Esophagus squamous epithelium (tissue), 5 donors: ENCODE measurements at regions not wholly inside any gene's neighbourhood (a gene's known extent, or its start where the extent isn't known, plus 50 kb on each side); places are given as distances from the start of the nearest gene placed in this dataset.

Source experiments
- DNase-seq: peaks from one replicate; lab custom pipeline; 2025; lab: John Stamatoyannopoulos, UW
- H3K27ac ChIP-seq, 4 donors: fragments of 200-600 bp; sonication (generic); one replicate each; pipeline ENCODE4 v1.5.1; 2016 to 2019; ENCODE audit warnings: mild to moderate bottlenecking in 1 of 4
- H3K27me3 ChIP-seq, 4 donors: fragments of 200-600 bp; sonication (generic); 1 replicate in 3 of 4; 2 replicates in 1 of 4; pipeline versions ENCODE4 v1.5.1 to v1.6.0; 2017 to 2021; ENCODE audit warnings: antibody characterized with exemption in 1 of 4
- H3K36me3 ChIP-seq, 3 donors: fragments of 200-600 bp; sonication (generic); one replicate each; pipeline ENCODE4 v1.5.1; 2016 to 2019
- H3K4me1 ChIP-seq, 3 donors: fragments of 200-600 bp; sonication (generic); one replicate each; pipeline ENCODE4 v1.5.1; 2017 to 2019
- H3K4me3 ChIP-seq, 4 donors: fragments of 200-600 bp; sonication (generic); 1 replicate in 3 of 4; 2 replicates in 1 of 4; pipeline ENCODE4 v1.5.1; 2016 to 2019; ENCODE audit warnings: mild to moderate bottlenecking in 2 of 4, moderate library complexity in 1 of 4
- H3K9me3 ChIP-seq, 3 donors: fragments of 200-600 bp; sonication (generic); one replicate each; pipeline ENCODE4 v1.5.1; 2016 to 2019
- POLR2A ChIP-seq, 4 donors: fragments of 450-650 bp; IDR thresholded peaks; one replicate each; pipeline ENCODE4 v1.6.1; 2017; ENCODE audit warnings: antibody characterized with exemption in 4 of 4, mild to moderate bottlenecking in 4 of 4, moderate library complexity in 3 of 4
- WGBS, 2 donors: methylation state at CpG; one replicate each; pipeline ENCODE4 v1.1.5; 2018; 5-methylcytosine and 5-hydroxymethylcytosine counted together
- intact Hi-C: fragments of 100-400 bp; cut with DNase I; formaldehyde crosslinking; loops from one replicate; pipeline ENCODE4 v1.15.0; 2022
- TF ChIP-seq, protein P1 (sequence below), 6 experiments: fragments of 450-650 bp in 4 of 6; fragments of 200-600 bp in 2 of 6; sonication (generic) in 2 of 6; IDR thresholded peaks; one replicate each; pipeline ENCODE4 v1.5.1; 2016 to 2019; ENCODE audit warnings: antibody characterized with exemption in 6 of 6, mild to moderate bottlenecking in 4 of 6, moderate library complexity in 4 of 6
- donor health status: DM: yes; HTN: yes; CAD: no.

DNA sequence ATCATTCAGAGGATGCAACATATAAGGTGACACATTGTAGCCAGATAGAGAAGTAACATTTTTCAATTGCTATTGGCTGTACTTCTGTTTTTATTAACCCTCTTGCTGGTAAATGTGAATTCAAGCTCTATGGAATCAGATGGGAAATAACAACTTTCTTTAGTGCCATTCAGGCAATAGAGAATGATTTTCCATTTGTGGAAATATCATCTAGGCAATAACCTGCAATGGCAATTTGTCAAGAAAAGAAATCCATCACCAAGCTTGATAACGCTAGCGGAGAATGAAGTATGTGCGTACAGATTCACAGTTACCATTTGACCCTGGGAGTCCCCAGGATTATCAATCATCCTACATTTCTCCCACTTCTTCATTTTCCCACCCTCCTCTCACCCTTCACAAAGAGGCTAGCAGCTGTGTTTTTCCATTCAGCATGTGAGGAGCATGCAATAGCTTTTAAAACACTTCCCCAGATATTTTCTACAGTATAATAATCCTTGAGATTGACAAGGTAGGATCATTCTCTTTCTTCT, 569.7 kb upstream of the KLF12 start:
- Histone ChIP-seq H3K4me1 (no peaks in the 10 kb centered on the region), H3K9me3 (no peaks in the 10 kb centered on the region), H3K27me3 (no peaks in the 10 kb centered on the region), H3K36me3 (no peaks in the 10 kb centered on the region), H3K27ac (no peak overlapping the region), H3K4me3 (no peak overlapping the region)
- no peak for DNase-seq
- intact Hi-C loops: no loop called here
- 85 to 95% methylated on average over 3 of the region's 3 CpGs for WGBS, 2 donors
- TF ChIP-seq, protein P1, sequence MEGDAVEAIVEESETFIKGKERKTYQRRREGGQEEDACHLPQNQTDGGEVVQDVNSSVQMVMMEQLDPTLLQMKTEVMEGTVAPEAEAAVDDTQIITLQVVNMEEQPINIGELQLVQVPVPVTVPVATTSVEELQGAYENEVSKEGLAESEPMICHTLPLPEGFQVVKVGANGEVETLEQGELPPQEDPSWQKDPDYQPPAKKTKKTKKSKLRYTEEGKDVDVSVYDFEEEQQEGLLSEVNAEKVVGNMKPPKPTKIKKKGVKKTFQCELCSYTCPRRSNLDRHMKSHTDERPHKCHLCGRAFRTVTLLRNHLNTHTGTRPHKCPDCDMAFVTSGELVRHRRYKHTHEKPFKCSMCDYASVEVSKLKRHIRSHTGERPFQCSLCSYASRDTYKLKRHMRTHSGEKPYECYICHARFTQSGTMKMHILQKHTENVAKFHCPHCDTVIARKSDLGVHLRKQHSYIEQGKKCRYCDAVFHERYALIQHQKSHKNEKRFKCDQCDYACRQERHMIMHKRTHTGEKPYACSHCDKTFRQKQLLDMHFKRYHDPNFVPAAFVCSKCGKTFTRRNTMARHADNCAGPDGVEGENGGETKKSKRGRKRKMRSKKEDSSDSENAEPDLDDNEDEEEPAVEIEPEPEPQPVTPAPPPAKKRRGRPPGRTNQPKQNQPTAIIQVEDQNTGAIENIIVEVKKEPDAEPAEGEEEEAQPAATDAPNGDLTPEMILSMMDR (IDR thresholded peaks at IDR 0.05): no peak
- no peak for TF ChIP-seq POLR2A (IDR thresholded peaks at IDR 0.05)

DNA sequence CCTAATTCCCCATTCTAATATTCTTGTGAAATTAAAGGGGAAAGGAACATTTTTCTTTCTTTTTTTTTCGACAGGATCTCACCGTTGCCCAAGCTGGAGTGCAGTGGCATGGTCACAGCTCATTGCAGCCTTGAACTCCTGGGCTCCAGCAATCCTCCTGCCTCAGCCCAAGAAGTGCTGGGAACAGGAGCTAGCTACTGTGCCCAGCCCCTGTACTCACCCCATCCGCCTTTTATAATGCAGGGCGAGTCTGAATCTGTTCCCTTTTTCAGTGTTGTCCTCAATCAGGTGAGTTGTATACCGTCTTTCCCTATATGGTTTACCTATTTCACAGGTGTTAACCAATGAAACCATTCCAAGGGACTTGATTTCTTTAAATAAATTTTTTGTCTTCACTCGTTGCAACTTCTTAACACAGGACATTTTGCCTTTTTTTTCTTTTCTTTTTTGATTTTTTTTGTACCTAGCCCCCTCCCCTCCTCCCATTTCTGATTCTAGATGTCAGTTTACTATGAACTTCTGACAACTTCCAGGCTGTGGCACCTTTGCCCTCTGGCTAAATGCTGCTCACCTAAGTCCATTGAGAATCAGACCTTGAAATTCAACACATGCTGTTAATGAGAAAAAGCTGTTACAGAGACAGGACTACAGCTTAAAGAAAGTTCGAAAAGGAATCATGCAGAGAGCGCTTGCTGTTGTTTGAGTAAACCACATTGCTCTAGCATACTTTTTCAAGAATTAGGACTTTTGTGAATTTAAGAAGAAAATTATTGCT, 562.1 kb upstream of the KLF12 start:
- 58 to 68% methylated on average over 6 to 7 of the region's 8 CpGs for WGBS, 2 donors
- no peak overlapping the region for H3K4me3 ChIP-seq
- no peak overlapping the region for H3K27ac ChIP-seq
- intact Hi-C loops: no loop called here
- H3K36me3 ChIP-seq: no peaks in the 10 kb centered on the region
- no peaks in the 10 kb centered on the region for H3K4me1 ChIP-seq
- H3K27me3 ChIP-seq: no peaks in the 10 kb centered on the region
- H3K9me3 ChIP-seq: no peaks in the 10 kb centered on the region
- TF ChIP-seq POLR2A (IDR thresholded peaks at IDR 0.05): no peak
- TF ChIP-seq, protein P1 (IDR thresholded peaks at IDR 0.05): no peak
- DNase-seq: no peak

DNA sequence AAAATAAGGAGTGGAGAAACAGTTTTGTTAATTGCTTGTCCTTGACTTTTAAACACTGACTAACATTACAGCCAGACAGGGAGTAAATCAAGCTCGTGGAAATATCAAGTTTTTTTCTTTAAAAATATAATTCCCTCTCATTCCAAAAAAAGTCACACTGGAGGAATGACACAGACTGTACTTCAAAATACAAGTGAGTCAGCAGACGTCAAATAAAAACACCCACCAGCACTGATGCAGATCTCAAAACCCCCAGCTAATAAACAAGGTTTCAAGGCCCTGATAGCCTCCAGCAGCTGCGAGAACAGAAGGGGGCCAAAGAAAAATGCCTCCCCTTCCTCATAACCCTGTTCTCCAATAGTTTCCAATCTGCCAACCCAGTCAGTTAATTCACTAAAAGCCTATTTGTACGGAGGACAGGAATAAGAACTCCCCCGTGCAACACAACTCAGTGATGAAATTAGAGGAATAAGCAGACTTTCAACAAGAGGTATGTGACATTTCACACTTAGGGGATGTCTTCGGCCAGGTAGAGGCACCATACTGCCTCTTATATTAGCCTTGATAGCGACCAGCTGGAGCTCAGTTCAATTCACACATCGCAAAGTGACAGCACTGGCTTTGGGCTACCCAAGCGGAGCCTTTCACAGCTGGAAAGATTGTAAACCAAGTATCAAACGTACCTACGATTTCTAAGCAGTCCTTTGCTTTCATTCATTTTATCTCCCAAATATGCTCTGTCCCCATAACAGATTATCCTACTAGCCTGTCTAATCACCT, 561.0 kb upstream of the KLF12 start:
- WGBS, 2 donors: 55 to 57% methylated on average over 9 to 11 of the region's 11 CpGs
- H3K4me3 ChIP-seq: no peak overlapping the region
- no peaks in the 10 kb centered on the region for H3K27me3 ChIP-seq
- H3K9me3 ChIP-seq: no peaks in the 10 kb centered on the region
- H3K27ac ChIP-seq: no peak overlapping the region
- no peak for DNase-seq
- intact Hi-C loops: no loop called here
- H3K4me1 ChIP-seq: no peaks in the 10 kb centered on the region
- H3K36me3 ChIP-seq: no peaks in the 10 kb centered on the region
- TF ChIP-seq POLR2A (IDR thresholded peaks at IDR 0.05): no peak
- TF ChIP-seq, protein P1 (IDR thresholded peaks at IDR 0.05): no peak

DNA sequence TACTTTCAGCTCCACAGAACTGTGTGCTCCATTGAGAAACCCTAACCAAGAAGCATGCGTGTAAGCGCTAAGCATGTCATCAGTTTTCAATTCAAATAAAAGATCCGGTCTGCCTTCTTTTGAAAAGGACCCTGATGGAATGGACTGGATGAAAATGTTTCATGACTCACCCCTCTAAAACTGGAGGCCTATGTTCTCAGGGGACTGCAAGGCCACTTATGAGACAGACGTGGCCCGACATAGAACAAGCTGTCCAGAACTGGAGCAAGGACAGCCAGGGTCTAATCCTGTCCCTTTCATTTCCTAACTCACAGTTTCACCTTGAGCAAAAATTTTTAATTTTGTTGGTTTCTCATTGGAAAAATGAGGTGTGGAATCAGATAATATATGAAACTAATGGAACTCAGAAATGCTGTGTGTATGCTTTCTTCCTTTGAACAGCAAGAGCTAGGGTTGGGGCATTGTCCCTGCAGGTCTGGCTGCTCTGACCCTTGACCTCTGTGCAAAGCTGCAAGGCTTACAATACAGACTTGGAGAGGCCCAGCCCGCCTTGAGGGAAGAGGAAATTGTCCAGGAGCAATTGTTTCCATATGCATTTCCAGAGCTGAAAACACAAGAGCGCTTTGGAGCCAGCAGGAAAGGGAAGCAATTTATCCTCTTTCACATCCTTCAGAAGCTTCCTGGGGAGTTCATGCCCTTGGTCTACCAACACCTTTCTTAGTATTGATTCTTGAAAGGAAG, 553.4 kb upstream of the KLF12 start:
- 65 to 69% methylated on average over 7 of the region's 7 CpGs for WGBS, 2 donors
- H3K9me3 ChIP-seq: no peaks in the 10 kb centered on the region
- TF ChIP-seq, protein P1 (IDR thresholded peaks at IDR 0.05): no peak
- TF ChIP-seq POLR2A (IDR thresholded peaks at IDR 0.05): no peak
- no peak for DNase-seq
- no peaks in the 10 kb centered on the region for H3K4me1 ChIP-seq
- H3K27me3 ChIP-seq: no peaks in the 10 kb centered on the region
- no peak overlapping the region for H3K27ac ChIP-seq
- H3K4me3 ChIP-seq: no peak overlapping the region
- no peaks in the 10 kb centered on the region for H3K36me3 ChIP-seq
- intact Hi-C loops: no loop called here
